DOHH2 (cell line): ENCODE measurements at regions not wholly inside any gene's neighbourhood (a gene's known extent, or its start where the extent isn't known, plus 50 kb on each side); places are given as distances from the start of the nearest gene placed in this dataset.

ENCODE experiments used
- H3F3A ChIP-seq: fragments of 200-600 bp; sonication (generic), shearing (Covaris generic); 2 replicates; pipeline ENCODE4 v1.6.0; 2016; ENCODE audit warnings: antibody characterized with exemption, mild to moderate bottlenecking; ENCODE audit not compliant: control insufficient read depth, insufficient read depth
- H3K27ac ChIP-seq: fragments of 200-600 bp; sonication (generic); 2 replicates; pipeline ENCODE4 v1.5.1; 2014; ENCODE audit warnings: low read depth, mild to moderate bottlenecking, low read length, moderate library complexity
- H3K27me3 ChIP-seq: fragments of 200-600 bp; sonication (generic); 2 replicates; pipeline ENCODE4 v1.6.1; 2014; ENCODE audit warnings: mild to moderate bottlenecking, low read length, mixed read lengths; ENCODE audit not compliant: control insufficient read depth
- H3K36me3 ChIP-seq: fragments of 200-600 bp; sonication (generic); 2 replicates; pipeline ENCODE4 v1.6.1; 2014; ENCODE audit warnings: mild to moderate bottlenecking, low read length, moderate library complexity, mixed read lengths; ENCODE audit not compliant: control insufficient read depth
- H3K4me1 ChIP-seq: fragments of 200-600 bp; sonication (generic); 2 replicates; pipeline ENCODE4 v1.6.1; 2014; ENCODE audit warnings: mild to moderate bottlenecking, low read length, mixed read lengths; ENCODE audit not compliant: control insufficient read depth
- H3K4me2 ChIP-seq: fragments of 200-600 bp; sonication (generic); 2 replicates; pipeline ENCODE4 v1.6.0; 2014; ENCODE audit warnings: mild to moderate bottlenecking, low read length, moderate library complexity
- H3K4me3 ChIP-seq: fragments of 200-600 bp; sonication (generic); 2 replicates; pipeline ENCODE4 v1.5.1; 2014; ENCODE audit warnings: mild to moderate bottlenecking, low read length, mixed read lengths
- H3K79me2 ChIP-seq: fragments of 200-600 bp; sonication (generic); 2 replicates; pipeline ENCODE4 v1.6.1; 2014; ENCODE audit warnings: mild to moderate bottlenecking, low read length, mixed read lengths; ENCODE audit not compliant: control insufficient read depth
- H3K9me2 ChIP-seq: fragments of 200-600 bp; sonication (generic); replicated peaks from 2 replicates; pipeline ENCODE4 v1.6.1; 2014; ENCODE audit warnings: mild to moderate bottlenecking, low read length, mixed read lengths; ENCODE audit not compliant: control insufficient read depth
- H3K9me3 ChIP-seq: fragments of 200-600 bp; sonication (generic); 2 replicates; pipeline ENCODE4 v1.6.1; 2014; ENCODE audit warnings: antibody characterized with exemption, low read length, mixed read lengths; ENCODE audit not compliant: control insufficient read depth, insufficient read depth
- H4K20me1 ChIP-seq: fragments of 200-600 bp; sonication (generic); 2 replicates; pipeline ENCODE4 v1.6.0; 2014; ENCODE audit warnings: low read depth, mild to moderate bottlenecking, antibody characterized with exemption, low read length, moderate library complexity; ENCODE audit not compliant: control insufficient read depth, insufficient read depth
- EZH2phosphoT487 ChIP-seq: fragments of 200-600 bp; sonication (generic); IDR thresholded peaks from 2 replicates; pipeline ENCODE4 v1.6.1; 2017; ENCODE audit warnings: borderline replicate concordance, mild to moderate bottlenecking, antibody characterized with exemption, low read length, moderate library complexity, mixed read lengths
- TF ChIP-seq, protein P1 (sequence below): fragments of 200-600 bp; sonication (generic); IDR thresholded peaks from one replicate; pipeline ENCODE4 v1.5.1; 2014; ENCODE audit warnings: antibody characterized with exemption, mild to moderate bottlenecking, low read depth, low read length; ENCODE audit not compliant: poor library complexity, severe bottlenecking

- Histone ChIP-seq H3K27ac (no peak overlapping the region), H3K9me2 (no peaks in the 10 kb centered on the region), H3K4me2 (no peak overlapping the region), H4K20me1 (no peaks in the 10 kb centered on the region), H3K27me3 (peaks cover 4% of the 10 kb centered on the region; the same call in 1 of the 2 replicates), H3K36me3 (no peaks in the 10 kb centered on the region), H3K4me3 (no peak overlapping the region), H3K4me1 (no peaks in the 10 kb centered on the region), H3F3A (no peaks in the 10 kb centered on the region), H3K9me3 (no peaks in the 10 kb centered on the region), H3K79me2 (no peaks in the 10 kb centered on the region)
- TF ChIP-seq, protein P1, sequence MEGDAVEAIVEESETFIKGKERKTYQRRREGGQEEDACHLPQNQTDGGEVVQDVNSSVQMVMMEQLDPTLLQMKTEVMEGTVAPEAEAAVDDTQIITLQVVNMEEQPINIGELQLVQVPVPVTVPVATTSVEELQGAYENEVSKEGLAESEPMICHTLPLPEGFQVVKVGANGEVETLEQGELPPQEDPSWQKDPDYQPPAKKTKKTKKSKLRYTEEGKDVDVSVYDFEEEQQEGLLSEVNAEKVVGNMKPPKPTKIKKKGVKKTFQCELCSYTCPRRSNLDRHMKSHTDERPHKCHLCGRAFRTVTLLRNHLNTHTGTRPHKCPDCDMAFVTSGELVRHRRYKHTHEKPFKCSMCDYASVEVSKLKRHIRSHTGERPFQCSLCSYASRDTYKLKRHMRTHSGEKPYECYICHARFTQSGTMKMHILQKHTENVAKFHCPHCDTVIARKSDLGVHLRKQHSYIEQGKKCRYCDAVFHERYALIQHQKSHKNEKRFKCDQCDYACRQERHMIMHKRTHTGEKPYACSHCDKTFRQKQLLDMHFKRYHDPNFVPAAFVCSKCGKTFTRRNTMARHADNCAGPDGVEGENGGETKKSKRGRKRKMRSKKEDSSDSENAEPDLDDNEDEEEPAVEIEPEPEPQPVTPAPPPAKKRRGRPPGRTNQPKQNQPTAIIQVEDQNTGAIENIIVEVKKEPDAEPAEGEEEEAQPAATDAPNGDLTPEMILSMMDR = no peak
- no peak for TF ChIP-seq EZH2phosphoT487
These were observed 451.9 kb downstream of the TMEM38B start for GRCh38 chr9:106146066-106146840.

- no peaks in the 10 kb centered on the region for H4K20me1 ChIP-seq
These were observed 452.5 kb downstream of the TMEM38B start for GRCh38 chr9:106146886-106147285.

DNA sequence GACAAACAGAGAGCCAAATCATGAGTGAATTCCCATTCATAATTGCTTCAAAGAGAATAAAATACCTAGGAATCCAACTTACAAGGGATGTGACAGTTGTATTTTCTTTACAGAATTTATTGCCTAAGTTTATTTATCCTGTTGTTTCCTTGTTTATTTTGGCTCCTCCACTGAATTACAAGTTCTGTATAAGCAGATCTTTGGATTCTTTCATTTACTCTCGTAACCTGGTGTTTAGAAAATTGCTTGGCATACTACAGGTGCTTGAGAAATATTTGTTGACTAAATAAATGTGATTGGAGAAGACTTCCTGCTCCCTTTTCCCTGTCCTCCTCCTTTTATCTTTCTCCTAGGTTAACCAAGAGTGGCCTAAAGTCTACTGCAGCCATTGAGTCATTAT is 455.6 kb downstream of the TMEM38B start:
- Histone ChIP-seq H3K27ac (no peak overlapping the region), H3K27me3 (no peaks in the 10 kb centered on the region), H3K36me3 (no peaks in the 10 kb centered on the region), H3K4me1 (no peaks in the 10 kb centered on the region), H3F3A (no peaks in the 10 kb centered on the region), H4K20me1 (no peaks in the 10 kb centered on the region), H3K9me2 (no peaks in the 10 kb centered on the region), H3K4me3 (no peak overlapping the region), H3K4me2 (no peak overlapping the region), H3K9me3 (no peaks in the 10 kb centered on the region), H3K79me2 (no peaks in the 10 kb centered on the region)
- TF ChIP-seq EZH2phosphoT487 = no peak
- TF ChIP-seq, protein P1 = no peak

More at GRCh38 chr9:106146886-106147285, 452.5 kb downstream of the TMEM38B start:
- no peak overlapping the region for H3K4me3 ChIP-seq
- no peaks in the 10 kb centered on the region for H3K36me3 ChIP-seq
- H3K27me3 ChIP-seq = peaks cover 4% of the 10 kb centered on the region; the same call in 1 of the 2 replicates
- no peak overlapping the region for H3K4me2 ChIP-seq
- H3F3A ChIP-seq = no peaks in the 10 kb centered on the region
- H3K27ac ChIP-seq = no peak overlapping the region
- H3K9me3 ChIP-seq = no peaks in the 10 kb centered on the region
- no peaks in the 10 kb centered on the region for H3K4me1 ChIP-seq
- H3K9me2 ChIP-seq = no peaks in the 10 kb centered on the region
- H3K79me2 ChIP-seq = no peaks in the 10 kb centered on the region
- TF ChIP-seq EZH2phosphoT487 = no peak
- TF ChIP-seq, protein P1 = no peak
